Osteoblast (primary cell): ENCODE measurements at regions not wholly inside any gene's neighbourhood (a gene's known extent, or its start where the extent isn't known, plus 50 kb on each side); places are given as distances from the start of the nearest gene placed in this dataset.

ENCODE experiments used
- DNase-seq: peaks from one replicate; pipeline ENCODE4 v3.0.0; 2011; ENCODE audit warnings: low spot score, mixed read lengths; ENCODE audit not compliant: insufficient read length; ENCODE audit errors: missing footprints
- H2AFZ ChIP-seq: 2 replicates; pipeline ENCODE4 v1.6.0; 2011; ENCODE audit warnings: mild to moderate bottlenecking, low read length
- H3K27ac ChIP-seq: 2 replicates; pipeline ENCODE4 v1.5.1; 2011; ENCODE audit warnings: mild to moderate bottlenecking, low read depth, low read length, moderate library complexity
- H3K27me3 ChIP-seq: 2 replicates; pipeline ENCODE4 v1.6.0; 2012; ENCODE audit warnings: mild to moderate bottlenecking, control low read depth, inconsistent platforms, low read length, moderate library complexity; ENCODE audit not compliant: insufficient read depth
- H3K36me3 ChIP-seq: 2 replicates; pipeline ENCODE4 v1.5.1; 2011; ENCODE audit warnings: mild to moderate bottlenecking, low read length, control low read depth, moderate library complexity; ENCODE audit not compliant: insufficient read depth
- H3K4me1 ChIP-seq: 2 replicates; pipeline ENCODE4 v1.5.1; 2011; ENCODE audit warnings: mild to moderate bottlenecking, low read length, control low read depth, moderate library complexity; ENCODE audit not compliant: insufficient read depth
- H3K4me2 ChIP-seq: 2 replicates; pipeline ENCODE4 v1.6.0; 2011; ENCODE audit warnings: mild to moderate bottlenecking, low read length; ENCODE audit not compliant: insufficient read depth
- H3K4me3 ChIP-seq: fragments of 200-600 bp; sonication (generic); 3 replicates; pipeline ENCODE4 v1.5.1; 2012; ENCODE audit warnings: mild to moderate bottlenecking, low read length, inconsistent platforms; ENCODE audit not compliant: insufficient read depth
- H3K79me2 ChIP-seq: 2 replicates; pipeline ENCODE4 v1.6.0; 2012; ENCODE audit warnings: mild to moderate bottlenecking, low read length, control low read depth, inconsistent platforms; ENCODE audit not compliant: insufficient read depth
- H3K9me3 ChIP-seq: 2 replicates; pipeline ENCODE4 v1.5.1; 2011; ENCODE audit warnings: low read depth, low read length, control low read depth
- H4K20me1 ChIP-seq: 2 replicates; pipeline ENCODE4 v1.6.0; 2012; ENCODE audit warnings: mild to moderate bottlenecking, low read length, control low read depth; ENCODE audit not compliant: insufficient read depth
- TF ChIP-seq, protein P1 (sequence below): IDR thresholded peaks from 2 replicates; pipeline ENCODE4 v1.5.1; 2011; ENCODE audit warnings: mild to moderate bottlenecking, low read depth, low read length, moderate library complexity; ENCODE audit errors: extremely low read depth

DNA sequence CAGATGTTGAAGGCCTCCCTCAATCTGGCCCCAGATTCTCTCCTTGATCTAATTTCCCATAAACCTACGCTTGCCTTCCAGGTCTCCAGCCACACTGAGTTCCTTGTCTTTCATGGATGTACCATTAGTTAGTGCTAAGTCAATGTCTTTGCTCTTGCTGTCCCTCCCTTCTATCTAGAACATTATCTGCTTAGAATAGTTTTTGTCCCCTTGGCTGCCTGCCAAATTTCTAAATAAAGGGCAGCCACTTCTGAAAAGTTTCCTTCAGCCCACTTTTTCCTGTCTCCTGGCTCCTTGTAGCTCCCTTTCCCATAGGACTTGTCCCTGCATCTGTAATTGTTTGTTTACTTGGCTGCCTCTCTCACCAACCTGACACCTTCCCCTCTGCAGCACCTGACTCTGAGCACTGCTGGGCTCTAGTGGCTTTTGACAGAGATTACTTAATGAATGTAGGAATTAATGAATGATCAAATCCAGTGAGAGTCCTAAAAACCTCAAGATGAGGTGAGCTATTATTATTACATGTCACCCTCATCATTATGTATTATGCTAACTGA lies 58.3 kb downstream of the CXCL12 start:
- H3K36me3 ChIP-seq: no peaks in the 10 kb centered on the region
- H4K20me1 ChIP-seq: no peaks in the 10 kb centered on the region
- H3K79me2 ChIP-seq: no peaks in the 10 kb centered on the region
- H3K9me3 ChIP-seq: no peaks in the 10 kb centered on the region
- H3K27ac ChIP-seq: no peak overlapping the region
- no peak overlapping the region for H3K4me3 ChIP-seq
- no peak for DNase-seq
- H3K4me1 ChIP-seq: no peaks in the 10 kb centered on the region
- TF ChIP-seq, protein P1, sequence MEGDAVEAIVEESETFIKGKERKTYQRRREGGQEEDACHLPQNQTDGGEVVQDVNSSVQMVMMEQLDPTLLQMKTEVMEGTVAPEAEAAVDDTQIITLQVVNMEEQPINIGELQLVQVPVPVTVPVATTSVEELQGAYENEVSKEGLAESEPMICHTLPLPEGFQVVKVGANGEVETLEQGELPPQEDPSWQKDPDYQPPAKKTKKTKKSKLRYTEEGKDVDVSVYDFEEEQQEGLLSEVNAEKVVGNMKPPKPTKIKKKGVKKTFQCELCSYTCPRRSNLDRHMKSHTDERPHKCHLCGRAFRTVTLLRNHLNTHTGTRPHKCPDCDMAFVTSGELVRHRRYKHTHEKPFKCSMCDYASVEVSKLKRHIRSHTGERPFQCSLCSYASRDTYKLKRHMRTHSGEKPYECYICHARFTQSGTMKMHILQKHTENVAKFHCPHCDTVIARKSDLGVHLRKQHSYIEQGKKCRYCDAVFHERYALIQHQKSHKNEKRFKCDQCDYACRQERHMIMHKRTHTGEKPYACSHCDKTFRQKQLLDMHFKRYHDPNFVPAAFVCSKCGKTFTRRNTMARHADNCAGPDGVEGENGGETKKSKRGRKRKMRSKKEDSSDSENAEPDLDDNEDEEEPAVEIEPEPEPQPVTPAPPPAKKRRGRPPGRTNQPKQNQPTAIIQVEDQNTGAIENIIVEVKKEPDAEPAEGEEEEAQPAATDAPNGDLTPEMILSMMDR: no peak
- no peak overlapping the region for H2AFZ ChIP-seq
- no peak overlapping the region for H3K4me2 ChIP-seq
- H3K27me3 ChIP-seq: peaks cover 6% of the 10 kb centered on the region

DNA sequence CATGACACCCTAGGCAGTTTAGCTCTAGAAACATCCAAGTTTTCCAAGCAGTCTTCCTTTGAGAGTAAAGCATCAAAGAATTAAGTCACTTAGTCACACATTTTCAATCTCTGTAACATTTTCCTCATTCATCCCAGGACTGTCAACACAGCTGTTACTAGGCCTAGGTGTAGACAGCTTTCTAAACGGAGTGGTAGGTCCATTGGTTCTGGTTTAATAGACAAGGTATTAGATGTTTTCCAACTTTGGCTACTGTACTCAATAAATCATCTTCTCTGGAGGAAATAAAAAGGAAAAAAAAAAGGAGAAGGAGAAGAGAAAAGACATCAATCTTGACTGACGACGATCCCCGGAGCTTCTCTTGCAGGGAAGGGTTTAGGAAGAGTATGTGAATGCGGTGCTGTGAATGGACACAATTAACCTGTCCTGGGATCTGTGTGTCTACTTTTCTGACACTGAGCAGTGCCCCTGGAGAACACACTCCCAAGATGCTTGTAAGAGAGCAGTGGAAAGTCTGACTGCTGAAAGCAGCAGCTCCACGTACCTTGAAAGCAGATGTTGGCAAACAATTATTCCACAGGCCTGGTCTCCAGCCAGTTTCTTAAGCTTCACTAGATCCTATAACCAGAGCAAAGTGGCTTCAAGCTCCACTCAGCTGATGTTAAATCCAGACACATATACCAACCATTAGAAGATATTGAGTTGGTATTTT lies 59.1 kb downstream of the CXCL12 start:
- Histone ChIP-seq H3K4me2 (no peak overlapping the region), H3K9me3 (no peaks in the 10 kb centered on the region), H2AFZ (no peak overlapping the region), H3K27ac (no peak overlapping the region), H3K27me3 (peaks cover 6% of the 10 kb centered on the region), H3K4me1 (no peaks in the 10 kb centered on the region), H3K4me3 (no peak overlapping the region), H4K20me1 (no peaks in the 10 kb centered on the region), H3K79me2 (no peaks in the 10 kb centered on the region), H3K36me3 (no peaks in the 10 kb centered on the region)
- no peak for DNase-seq
- TF ChIP-seq, protein P1: no peak

DNA sequence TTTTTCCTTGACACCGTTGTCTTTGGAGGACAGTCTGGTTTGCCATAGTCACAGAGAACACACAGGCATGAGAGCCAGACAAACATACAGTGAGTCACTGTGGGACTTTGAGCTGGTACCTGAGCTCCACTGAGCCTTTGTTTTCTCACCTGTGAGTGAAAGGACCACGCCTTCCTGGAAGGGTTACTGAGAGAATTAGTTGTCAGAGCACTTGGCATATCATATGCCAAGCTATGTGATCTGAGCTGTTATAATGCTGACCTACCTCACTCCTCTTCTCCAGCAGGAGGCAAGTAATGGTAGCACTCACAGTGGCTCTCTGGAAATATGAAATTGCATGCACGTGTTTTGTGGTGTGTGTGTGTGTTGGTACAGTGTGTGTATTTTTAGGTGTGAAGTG lies 59.7 kb downstream of the CXCL12 start:
- H3K4me1 ChIP-seq: no peaks in the 10 kb centered on the region
- DNase-seq: no peak
- H3K27me3 ChIP-seq: peaks cover 6% of the 10 kb centered on the region
- H3K4me2 ChIP-seq: no peak overlapping the region
- H4K20me1 ChIP-seq: no peaks in the 10 kb centered on the region
- H3K4me3 ChIP-seq: no peak overlapping the region
- H3K27ac ChIP-seq: no peak overlapping the region
- TF ChIP-seq, protein P1: no peak
- H2AFZ ChIP-seq: no peak overlapping the region
- H3K9me3 ChIP-seq: no peaks in the 10 kb centered on the region
- H3K79me2 ChIP-seq: no peaks in the 10 kb centered on the region
- no peaks in the 10 kb centered on the region for H3K36me3 ChIP-seq

DNA sequence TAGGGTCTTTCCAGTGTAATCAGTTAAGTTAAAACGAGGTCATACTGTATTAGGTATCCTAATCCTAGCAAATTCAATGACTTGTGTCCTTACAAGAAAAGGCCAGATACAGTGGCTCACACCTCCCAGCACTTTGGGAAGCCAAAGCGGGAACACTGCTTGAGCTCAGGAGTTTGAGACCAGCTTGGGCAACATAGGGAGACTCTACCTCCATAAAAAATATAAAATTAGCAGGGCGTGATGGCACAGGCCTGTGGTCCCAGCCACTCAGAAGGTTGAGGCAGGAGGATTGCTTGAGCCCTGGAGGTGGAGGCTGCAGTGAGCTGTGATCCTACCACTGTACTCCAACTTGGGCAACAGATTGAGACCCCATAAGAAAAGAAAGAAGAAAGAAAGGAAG lies 61.1 kb downstream of the CXCL12 start:
- Histone ChIP-seq H3K9me3 (no peaks in the 10 kb centered on the region), H3K27ac (no peak overlapping the region), H3K36me3 (no peaks in the 10 kb centered on the region), H3K4me1 (no peaks in the 10 kb centered on the region), H3K4me3 (no peak overlapping the region), H3K79me2 (no peaks in the 10 kb centered on the region), H4K20me1 (no peaks in the 10 kb centered on the region), H2AFZ (no peak overlapping the region), H3K4me2 (no peak overlapping the region), H3K27me3 (peaks cover 6% of the 10 kb centered on the region)
- TF ChIP-seq, protein P1: no peak
- no peak for DNase-seq
